ENCODE measurements at regions not wholly inside any gene's neighbourhood (a gene's known extent, or its start where the extent isn't known, plus 50 kb on each side); places are given as distances from the start of the nearest gene placed in this dataset.
"Not testable (repeated sequence)": the region's sequence is repeated elsewhere in the genome, so short reads cannot be mapped to it uniquely, and the experiment has no call there.

DNA sequence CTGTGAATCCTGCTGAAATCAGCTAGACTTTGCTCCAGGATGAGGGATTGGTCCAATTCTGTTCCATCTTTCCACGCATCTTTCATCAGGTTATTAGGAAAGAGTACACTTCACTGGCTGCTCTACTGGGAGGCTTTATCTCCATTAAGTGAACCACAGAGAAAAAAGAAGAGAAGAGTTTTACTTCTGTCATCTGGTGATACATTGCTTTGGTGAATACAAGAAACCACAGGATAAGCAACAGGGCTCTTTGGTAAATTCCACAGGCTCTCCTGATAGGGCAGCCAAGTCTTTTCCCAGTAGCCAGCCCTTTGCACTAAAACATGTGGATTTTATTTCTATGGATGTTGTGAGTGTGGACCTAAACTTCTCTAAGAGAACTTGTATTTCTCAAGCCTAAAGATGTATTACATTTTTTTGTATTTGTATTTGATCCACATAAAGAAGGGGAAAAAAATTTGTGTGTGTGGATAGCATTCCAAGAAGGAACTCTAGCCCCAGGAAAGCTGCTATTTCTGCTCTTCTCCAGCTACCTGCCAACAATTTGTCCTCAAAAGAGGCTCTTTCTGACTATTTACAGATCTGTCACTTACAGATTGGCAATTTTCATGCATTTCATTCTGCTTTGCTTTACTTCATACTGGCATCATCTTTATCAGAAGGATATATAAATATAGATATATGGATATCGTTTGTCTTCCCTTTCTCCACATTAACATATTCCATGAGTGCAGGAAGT lies 1117.6 kb upstream of the TMEM132C start:
- TF ChIP-seq, protein P1, sequence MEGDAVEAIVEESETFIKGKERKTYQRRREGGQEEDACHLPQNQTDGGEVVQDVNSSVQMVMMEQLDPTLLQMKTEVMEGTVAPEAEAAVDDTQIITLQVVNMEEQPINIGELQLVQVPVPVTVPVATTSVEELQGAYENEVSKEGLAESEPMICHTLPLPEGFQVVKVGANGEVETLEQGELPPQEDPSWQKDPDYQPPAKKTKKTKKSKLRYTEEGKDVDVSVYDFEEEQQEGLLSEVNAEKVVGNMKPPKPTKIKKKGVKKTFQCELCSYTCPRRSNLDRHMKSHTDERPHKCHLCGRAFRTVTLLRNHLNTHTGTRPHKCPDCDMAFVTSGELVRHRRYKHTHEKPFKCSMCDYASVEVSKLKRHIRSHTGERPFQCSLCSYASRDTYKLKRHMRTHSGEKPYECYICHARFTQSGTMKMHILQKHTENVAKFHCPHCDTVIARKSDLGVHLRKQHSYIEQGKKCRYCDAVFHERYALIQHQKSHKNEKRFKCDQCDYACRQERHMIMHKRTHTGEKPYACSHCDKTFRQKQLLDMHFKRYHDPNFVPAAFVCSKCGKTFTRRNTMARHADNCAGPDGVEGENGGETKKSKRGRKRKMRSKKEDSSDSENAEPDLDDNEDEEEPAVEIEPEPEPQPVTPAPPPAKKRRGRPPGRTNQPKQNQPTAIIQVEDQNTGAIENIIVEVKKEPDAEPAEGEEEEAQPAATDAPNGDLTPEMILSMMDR (IDR thresholded peaks at IDR 0.05; ENCODE audit: insufficient read depth, low read length, poor library complexity, severe bottlenecking): no peak
- DNase-seq (ENCODE audit: extremely low read depth, insufficient read length): no peak
- Histone ChIP-seq H3K36me3 (ENCODE audit: control insufficient read depth, insufficient read depth, low read length) (no peaks in the 10 kb centered on the region), H3K27me3 (replicated peaks; ENCODE audit: control insufficient read depth, insufficient read depth, low read length) (no peaks in the 10 kb centered on the region), H3K4me3 (replicated peaks; ENCODE audit: low read depth, low read length) (no peak overlapping the region)

DNA sequence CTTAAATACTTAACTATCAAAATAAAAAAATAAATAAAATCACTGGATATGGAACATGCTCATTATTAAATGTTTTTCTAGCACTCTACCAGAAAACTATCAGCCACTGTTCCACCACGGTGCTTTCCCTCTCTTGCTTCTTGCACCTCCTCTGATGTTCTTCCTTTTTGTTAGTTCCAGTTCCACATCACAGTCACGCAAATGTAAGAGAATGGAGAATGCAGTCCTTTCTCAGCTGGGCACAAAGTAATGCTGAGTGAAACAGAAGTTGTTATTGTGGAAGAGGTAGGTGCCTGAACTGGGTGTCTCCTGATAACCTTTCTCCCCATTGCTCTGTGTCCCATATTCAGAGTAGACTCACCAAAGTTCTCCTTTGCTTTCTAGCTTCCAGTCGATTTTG lies 1116.9 kb upstream of the TMEM132C start:
- no peak for DNase-seq (ENCODE audit: extremely low read depth, insufficient read length)
- no peak overlapping the region for H3K4me3 ChIP-seq (replicated peaks; ENCODE audit: low read depth, low read length)
- H3K36me3 ChIP-seq (ENCODE audit: control insufficient read depth, insufficient read depth, low read length): no peaks in the 10 kb centered on the region
- TF ChIP-seq, protein P1 (IDR thresholded peaks at IDR 0.05; ENCODE audit: insufficient read depth, low read length, poor library complexity, severe bottlenecking): no peak
- no peaks in the 10 kb centered on the region for H3K27me3 ChIP-seq (replicated peaks; ENCODE audit: control insufficient read depth, insufficient read depth, low read length)

DNA sequence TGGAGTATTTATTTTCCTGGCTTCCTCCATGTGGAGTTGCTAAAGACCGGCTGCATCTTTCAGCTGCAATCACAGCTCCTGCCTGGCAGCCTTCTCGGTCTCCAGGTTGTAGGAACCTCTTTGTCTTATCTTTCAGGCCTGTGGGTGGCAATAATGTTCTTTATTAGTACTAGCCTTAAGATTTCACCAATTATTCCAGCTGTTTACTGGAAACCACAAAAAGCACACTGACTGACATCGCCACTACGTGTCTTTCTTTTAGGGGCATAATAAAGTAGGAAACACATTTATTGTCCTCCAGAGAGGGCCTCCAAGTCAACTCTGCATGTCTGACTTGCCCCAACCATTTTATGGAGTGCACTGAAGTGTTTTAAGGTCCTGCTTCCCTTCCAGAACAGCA lies 1116.5 kb upstream of the TMEM132C start:
- Histone ChIP-seq H3K4me3 (replicated peaks; ENCODE audit: low read depth, low read length) (no peak overlapping the region), H3K27me3 (replicated peaks; ENCODE audit: control insufficient read depth, insufficient read depth, low read length) (no peaks in the 10 kb centered on the region), H3K36me3 (ENCODE audit: control insufficient read depth, insufficient read depth, low read length) (no peaks in the 10 kb centered on the region)
- no peak for DNase-seq (ENCODE audit: extremely low read depth, insufficient read length)
- TF ChIP-seq, protein P1 (IDR thresholded peaks at IDR 0.05; ENCODE audit: insufficient read depth, low read length, poor library complexity, severe bottlenecking): no peak

DNA sequence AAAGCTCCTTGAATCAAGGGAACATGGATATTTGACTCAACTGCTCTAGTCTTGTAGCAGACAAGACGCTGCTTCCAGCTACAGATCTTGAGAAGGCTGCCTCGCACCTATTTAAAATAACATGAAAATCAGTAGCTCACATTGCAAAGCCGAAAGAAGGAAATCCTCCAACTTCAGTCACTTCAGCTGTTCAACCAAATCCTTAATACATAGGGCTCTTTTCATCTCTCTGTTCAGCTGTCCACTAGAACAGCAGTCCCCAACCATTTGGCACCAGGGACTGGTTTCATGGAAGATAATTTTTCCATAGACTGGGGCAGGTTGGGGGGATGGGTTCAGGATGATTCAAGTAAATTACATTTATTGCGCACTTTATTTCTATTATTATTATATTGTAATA lies 1116.0 kb upstream of the TMEM132C start:
- no peak overlapping the region for H3K4me3 ChIP-seq (replicated peaks; ENCODE audit: low read depth, low read length)
- no peaks in the 10 kb centered on the region for H3K27me3 ChIP-seq (replicated peaks; ENCODE audit: control insufficient read depth, insufficient read depth, low read length)

DNA sequence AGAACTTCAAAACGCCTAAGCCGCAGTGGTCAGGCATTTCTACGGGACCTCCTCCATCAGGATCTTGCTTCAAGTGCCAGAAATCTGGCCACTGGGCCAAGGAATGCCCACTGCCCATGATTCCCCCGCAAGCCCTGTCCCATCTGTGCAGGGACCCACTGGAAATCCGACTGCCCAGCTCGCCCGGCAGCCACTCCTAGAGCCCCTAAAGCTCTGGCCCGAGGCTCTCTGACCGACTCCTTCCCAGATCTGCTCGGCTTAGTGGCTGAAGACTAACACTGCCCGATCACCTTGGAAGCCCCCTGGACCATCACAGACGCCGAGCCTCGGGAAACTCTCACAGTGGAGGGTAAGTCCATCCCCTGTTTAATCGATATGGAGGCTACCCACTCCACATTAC lies 1113.0 kb upstream of the TMEM132C start:
- no peak overlapping the region for H3K4me3 ChIP-seq (replicated peaks; ENCODE audit: low read depth, low read length)
- TF ChIP-seq, protein P1 (IDR thresholded peaks at IDR 0.05; ENCODE audit: insufficient read depth, low read length, poor library complexity, severe bottlenecking): no peak
- DNase-seq (ENCODE audit: extremely low read depth, insufficient read length): no peak
- H3K27me3 ChIP-seq (replicated peaks; ENCODE audit: control insufficient read depth, insufficient read depth, low read length): no peaks in the 10 kb centered on the region
- H3K36me3 ChIP-seq (ENCODE audit: control insufficient read depth, insufficient read depth, low read length): no peaks in the 10 kb centered on the region

More for the DNA sequence above, 1116.0 kb upstream of the TMEM132C start:
- TF ChIP-seq, protein P1 (IDR thresholded peaks at IDR 0.05; ENCODE audit: insufficient read depth, low read length, poor library complexity, severe bottlenecking): no peak
- no peak for DNase-seq (ENCODE audit: extremely low read depth, insufficient read length)
- no peaks in the 10 kb centered on the region for H3K36me3 ChIP-seq (ENCODE audit: control insufficient read depth, insufficient read depth, low read length)

DNA sequence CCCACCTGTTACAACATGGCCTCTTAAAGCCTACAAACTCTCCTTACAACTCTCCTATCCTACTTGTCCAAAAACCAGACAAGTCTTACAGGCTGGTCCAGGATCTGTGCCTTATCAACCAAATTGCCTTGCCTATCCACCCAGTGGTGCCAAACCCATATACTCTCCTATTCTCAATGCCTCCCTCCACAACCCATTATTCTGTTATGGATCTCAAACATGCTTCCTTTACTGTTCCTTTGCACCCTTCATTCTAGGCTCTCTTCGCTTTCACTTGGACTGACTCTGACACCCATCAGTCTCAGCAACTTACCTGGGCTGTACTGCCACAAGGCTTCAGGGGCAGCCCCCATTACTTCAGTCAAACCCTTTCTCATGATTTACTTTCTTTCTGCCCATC lies 1112.1 kb upstream of the TMEM132C start:
- DNase-seq (ENCODE audit: extremely low read depth, insufficient read length); H3K36me3 ChIP-seq (ENCODE audit: control insufficient read depth, insufficient read depth, low read length); H3K27me3 ChIP-seq (replicated peaks; ENCODE audit: control insufficient read depth, insufficient read depth, low read length); H3K4me3 ChIP-seq (replicated peaks; ENCODE audit: low read depth, low read length): not testable (repeated sequence)

DNA sequence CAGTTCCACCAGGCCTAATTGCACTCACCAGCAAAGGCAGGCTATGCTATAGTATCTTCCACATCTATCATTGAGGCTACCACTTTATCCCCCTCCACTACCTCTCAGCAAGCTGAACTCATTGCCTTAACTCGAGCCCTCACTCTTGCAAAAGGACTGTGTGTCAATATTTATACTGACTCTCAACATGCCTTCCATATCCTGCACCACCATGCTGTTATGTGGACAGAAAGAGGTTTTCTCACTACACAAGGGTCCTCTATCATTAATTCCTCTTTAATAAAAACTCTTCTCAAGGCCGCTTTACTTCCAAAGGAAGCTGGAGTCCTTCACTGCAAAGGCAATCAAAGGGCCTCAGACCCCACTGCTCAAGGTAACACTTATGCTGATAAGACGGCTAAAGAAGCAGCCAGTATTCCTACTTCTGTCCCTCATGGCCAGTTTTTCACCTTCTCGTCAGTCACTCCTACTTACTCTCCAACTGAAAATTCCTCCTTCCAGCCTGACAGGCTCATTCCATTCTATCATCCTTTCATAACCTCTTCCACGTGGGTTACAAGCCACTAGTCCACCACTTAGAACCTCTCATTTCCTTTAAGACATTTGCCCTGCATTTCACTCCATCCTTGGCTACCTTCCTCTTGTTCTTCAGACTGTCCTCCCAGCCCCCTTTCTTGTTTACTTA lies 1110.9 kb upstream of the TMEM132C start:
- not testable (repeated sequence) for DNase-seq (ENCODE audit: extremely low read depth, insufficient read length); H3K36me3 ChIP-seq (ENCODE audit: control insufficient read depth, insufficient read depth, low read length); H3K4me3 ChIP-seq (replicated peaks; ENCODE audit: low read depth, low read length); H3K27me3 ChIP-seq (replicated peaks; ENCODE audit: control insufficient read depth, insufficient read depth, low read length)

DNA sequence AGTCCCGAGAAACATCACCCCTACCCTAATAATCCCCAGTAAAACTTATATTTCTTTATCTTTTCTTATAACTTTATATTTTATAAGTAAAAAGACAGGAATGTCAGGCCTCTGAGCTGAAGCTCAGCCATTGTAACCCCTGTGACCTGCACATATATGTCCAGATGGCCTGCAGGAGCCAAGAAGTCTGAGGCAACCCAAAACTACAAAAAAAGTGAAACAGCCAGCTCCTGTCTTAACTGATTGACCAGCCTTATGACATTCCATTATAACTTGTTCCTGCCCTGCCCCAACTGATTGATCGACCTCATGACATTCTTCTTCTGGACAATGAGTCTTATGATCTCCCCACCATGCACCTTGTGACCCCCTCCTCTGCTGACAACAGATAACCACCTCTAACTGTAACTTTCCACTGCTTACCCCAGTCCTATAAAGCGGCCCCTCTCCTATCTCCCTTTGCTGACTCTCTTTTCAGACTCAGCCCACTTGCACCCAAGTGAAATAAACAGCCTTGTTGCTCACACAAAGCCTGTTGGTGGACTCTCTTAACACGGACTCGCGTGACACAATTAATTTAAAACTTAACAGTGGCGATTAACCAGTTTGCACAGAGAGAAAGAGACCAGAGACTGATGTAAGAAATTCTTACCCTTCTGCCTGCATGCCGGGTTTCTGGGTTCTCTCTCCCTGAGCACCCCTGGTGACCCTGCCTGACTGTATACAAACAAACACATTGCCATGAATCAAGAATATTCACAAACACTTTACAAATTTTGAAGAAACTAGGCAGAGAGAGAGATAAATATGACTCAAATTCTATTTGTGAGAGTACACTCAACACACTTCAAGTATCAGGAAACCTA lies 1109.2 kb upstream of the TMEM132C start:
- H3K36me3 ChIP-seq (ENCODE audit: control insufficient read depth, insufficient read depth, low read length); DNase-seq (ENCODE audit: extremely low read depth, insufficient read length); H3K4me3 ChIP-seq (replicated peaks; ENCODE audit: low read depth, low read length); H3K27me3 ChIP-seq (replicated peaks; ENCODE audit: control insufficient read depth, insufficient read depth, low read length): not testable (repeated sequence)

Measured in GM06990 (cell line).